Astrocyte (in vitro differentiated cells and primary cell): ENCODE measurements at regions not wholly inside any gene's neighbourhood (a gene's known extent, or its start where the extent isn't known, plus 50 kb on each side); places are given as distances from the start of the nearest gene placed in this dataset.
"Not testable (repeated sequence)": the region's sequence is repeated elsewhere in the genome, so short reads cannot be mapped to it uniquely, and the experiment has no call there.

Experiments
- DNase-seq: peaks from one replicate; pipeline ENCODE4 v3.0.0-alpha.2; 2010; ENCODE audit warnings: low read depth
- FAIRE-seq: peaks from 2 replicates; lab custom pipeline; 2011; peaks lifted over from hg19 to GRCh38; lab: Jason Lieb, UNC
- H2AFZ ChIP-seq: 2 replicates; pipeline ENCODE4 v1.6.0; 2012; ENCODE audit warnings: low read depth, low read length, inconsistent platforms
- H3K27ac ChIP-seq: 2 replicates; pipeline ENCODE4 v1.5.1; 2011; ENCODE audit warnings: low read depth, low read length, inconsistent platforms
- H3K27me3 ChIP-seq: 2 replicates; pipeline ENCODE4 v1.6.0; 2011; ENCODE audit warnings: low read length, inconsistent platforms; ENCODE audit not compliant: insufficient read depth
- H3K36me3 ChIP-seq: 2 replicates; pipeline ENCODE4 v1.5.1; 2011; ENCODE audit warnings: low read length, inconsistent platforms; ENCODE audit not compliant: insufficient read depth
- H3K4me1 ChIP-seq: 2 replicates; pipeline ENCODE4 v1.5.1; 2011; ENCODE audit warnings: low read length, inconsistent platforms; ENCODE audit not compliant: insufficient read depth
- H3K4me2 ChIP-seq: 2 replicates; pipeline ENCODE4 v1.6.0; 2012; ENCODE audit warnings: low read length, inconsistent platforms
- H3K4me3 ChIP-seq: 2 replicates; pipeline ENCODE4 v1.5.1; 2011; ENCODE audit warnings: low read depth, mild to moderate bottlenecking, low read length, inconsistent platforms; ENCODE audit not compliant: insufficient read depth
- H3K79me2 ChIP-seq: 2 replicates; pipeline ENCODE4 v1.6.0; 2012; ENCODE audit warnings: mild to moderate bottlenecking, low read length, inconsistent platforms; ENCODE audit not compliant: insufficient read depth
- H3K9ac ChIP-seq: 2 replicates; pipeline ENCODE4 v1.6.0; 2012; ENCODE audit warnings: mild to moderate bottlenecking, low read length, inconsistent platforms
- H3K9me3 ChIP-seq: 2 replicates; pipeline ENCODE4 v1.5.1; 2012; ENCODE audit warnings: low read depth, mild to moderate bottlenecking, low read length, inconsistent platforms; ENCODE audit not compliant: insufficient read depth
- H4K20me1 ChIP-seq: 2 replicates; pipeline ENCODE4 v1.6.0; 2012; ENCODE audit warnings: low read length, inconsistent platforms; ENCODE audit not compliant: insufficient read depth
- H3K27ac Mint-ChIP-seq: one replicate; pipeline ENCODE4 v1.8.0; 2021; ENCODE audit warnings: mild to moderate bottlenecking, mixed read lengths; ENCODE audit not compliant: unreplicated experiment
- H3K27me3 Mint-ChIP-seq: one replicate; pipeline ENCODE4 v1.8.0; 2021; ENCODE audit warnings: low read depth, mixed read lengths; ENCODE audit not compliant: unreplicated experiment
- H3K36me3 Mint-ChIP-seq: one replicate; pipeline ENCODE4 v1.8.0; 2021; ENCODE audit warnings: low read depth, mixed read lengths; ENCODE audit not compliant: unreplicated experiment
- H3K4me1 Mint-ChIP-seq: one replicate; pipeline ENCODE4 v1.8.0; 2021; ENCODE audit warnings: low read depth, mixed read lengths; ENCODE audit not compliant: unreplicated experiment
- H3K4me3 Mint-ChIP-seq: one replicate; pipeline ENCODE4 v1.8.0; 2021; ENCODE audit warnings: mild to moderate bottlenecking, moderate library complexity, mixed read lengths; ENCODE audit not compliant: unreplicated experiment
- H3K9me3 Mint-ChIP-seq: one replicate; pipeline ENCODE4 v1.8.0; 2021; ENCODE audit warnings: mild to moderate bottlenecking, mixed read lengths; ENCODE audit not compliant: unreplicated experiment
- EZH2 ChIP-seq: IDR thresholded peaks from 2 replicates; pipeline ENCODE4 v1.6.1; 2012; ENCODE audit warnings: mild to moderate bottlenecking, low read length, inconsistent platforms; ENCODE audit not compliant: insufficient read depth
- TF ChIP-seq, protein P1 (sequence below): IDR thresholded peaks from 2 replicates; pipeline ENCODE4 v1.5.1; 2011; ENCODE audit warnings: low read depth, mild to moderate bottlenecking, inconsistent platforms, low read length, moderate library complexity; ENCODE audit not compliant: insufficient read depth

DNA sequence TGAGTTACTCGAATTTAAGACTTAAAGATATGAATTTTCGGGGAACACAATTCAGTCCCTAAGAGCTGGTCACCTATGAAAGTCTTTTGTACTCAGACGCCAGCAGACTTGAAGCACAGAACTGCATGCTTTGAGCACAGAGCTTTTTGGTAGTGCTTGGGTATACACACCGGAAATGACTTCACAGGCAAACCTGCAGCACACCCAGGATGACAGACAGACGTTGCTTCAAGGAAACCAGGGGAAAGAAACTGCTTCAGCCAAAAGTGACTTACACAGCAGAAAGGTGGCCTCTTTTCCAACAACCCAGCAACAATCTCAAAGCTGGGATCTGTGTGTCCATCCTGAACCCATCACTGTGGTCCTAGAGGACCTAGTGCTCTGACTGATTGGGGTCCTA, 975.1 kb downstream of the AACS start:
- FAIRE-seq (no peak), DNase-seq (no peak)
- Histone ChIP-seq H3K4me2 (no peak overlapping the region), H2AFZ (no peak overlapping the region), H3K4me1 (no peaks in the 10 kb centered on the region), H3K79me2 (no peaks in the 10 kb centered on the region), H3K36me3 (no peaks in the 10 kb centered on the region), H4K20me1 (no peaks in the 10 kb centered on the region), H3K27me3 (no peaks in the 10 kb centered on the region), H3K4me3 (no peak overlapping the region), H3K9me3 (no peaks in the 10 kb centered on the region), H3K9ac (no peak overlapping the region), H3K27ac (no peak overlapping the region)
- H3K27me3 Mint-ChIP-seq = no peaks in the 10 kb centered on the region
- no peaks in the 10 kb centered on the region for H3K4me1 Mint-ChIP-seq
- no peaks in the 10 kb centered on the region for H3K36me3 Mint-ChIP-seq
- H3K27ac Mint-ChIP-seq = no peak overlapping the region
- peaks cover 8% of the 10 kb centered on the region for H3K9me3 Mint-ChIP-seq
- no peak overlapping the region for H3K4me3 Mint-ChIP-seq
- no peak for TF ChIP-seq EZH2
- TF ChIP-seq, protein P1, sequence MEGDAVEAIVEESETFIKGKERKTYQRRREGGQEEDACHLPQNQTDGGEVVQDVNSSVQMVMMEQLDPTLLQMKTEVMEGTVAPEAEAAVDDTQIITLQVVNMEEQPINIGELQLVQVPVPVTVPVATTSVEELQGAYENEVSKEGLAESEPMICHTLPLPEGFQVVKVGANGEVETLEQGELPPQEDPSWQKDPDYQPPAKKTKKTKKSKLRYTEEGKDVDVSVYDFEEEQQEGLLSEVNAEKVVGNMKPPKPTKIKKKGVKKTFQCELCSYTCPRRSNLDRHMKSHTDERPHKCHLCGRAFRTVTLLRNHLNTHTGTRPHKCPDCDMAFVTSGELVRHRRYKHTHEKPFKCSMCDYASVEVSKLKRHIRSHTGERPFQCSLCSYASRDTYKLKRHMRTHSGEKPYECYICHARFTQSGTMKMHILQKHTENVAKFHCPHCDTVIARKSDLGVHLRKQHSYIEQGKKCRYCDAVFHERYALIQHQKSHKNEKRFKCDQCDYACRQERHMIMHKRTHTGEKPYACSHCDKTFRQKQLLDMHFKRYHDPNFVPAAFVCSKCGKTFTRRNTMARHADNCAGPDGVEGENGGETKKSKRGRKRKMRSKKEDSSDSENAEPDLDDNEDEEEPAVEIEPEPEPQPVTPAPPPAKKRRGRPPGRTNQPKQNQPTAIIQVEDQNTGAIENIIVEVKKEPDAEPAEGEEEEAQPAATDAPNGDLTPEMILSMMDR = no peak

DNA sequence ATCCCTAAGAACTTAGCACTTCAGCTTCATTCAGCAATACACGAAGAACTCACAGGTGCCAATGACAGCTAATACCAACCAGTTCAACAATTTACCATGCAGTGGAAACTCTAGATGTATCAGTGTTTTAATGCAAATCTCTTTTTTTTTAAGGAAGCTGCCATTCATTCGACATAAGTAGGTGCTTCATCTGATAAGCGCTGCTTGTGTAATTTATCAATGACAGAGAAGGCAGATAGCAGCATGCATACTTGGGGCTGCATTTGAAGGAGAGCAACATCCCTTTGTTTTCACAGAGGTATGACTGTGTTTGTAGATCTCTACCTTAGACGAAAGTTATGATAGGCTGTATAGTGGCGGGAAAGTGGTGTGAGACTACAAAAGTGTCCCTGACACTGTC, 977.1 kb downstream of the AACS start:
- Mint-ChIP-seq H3K4me3 (no peak overlapping the region), H3K4me1 (no peaks in the 10 kb centered on the region), H3K36me3 (no peaks in the 10 kb centered on the region), H3K27ac (no peak overlapping the region), H3K27me3 (no peaks in the 10 kb centered on the region), H3K9me3 (peaks cover 15% of the 10 kb centered on the region)
- Histone ChIP-seq H4K20me1 (no peaks in the 10 kb centered on the region), H3K27ac (no peak overlapping the region), H3K79me2 (no peaks in the 10 kb centered on the region), H3K4me1 (no peaks in the 10 kb centered on the region), H3K9ac (no peak overlapping the region), H3K4me2 (no peak overlapping the region), H2AFZ (no peak overlapping the region), H3K36me3 (no peaks in the 10 kb centered on the region), H3K9me3 (no peaks in the 10 kb centered on the region), H3K4me3 (no peak overlapping the region), H3K27me3 (no peaks in the 10 kb centered on the region)
- FAIRE-seq (no peak), DNase-seq (no peak)
- TF ChIP-seq EZH2 = no peak
- TF ChIP-seq, protein P1 = no peak

DNA sequence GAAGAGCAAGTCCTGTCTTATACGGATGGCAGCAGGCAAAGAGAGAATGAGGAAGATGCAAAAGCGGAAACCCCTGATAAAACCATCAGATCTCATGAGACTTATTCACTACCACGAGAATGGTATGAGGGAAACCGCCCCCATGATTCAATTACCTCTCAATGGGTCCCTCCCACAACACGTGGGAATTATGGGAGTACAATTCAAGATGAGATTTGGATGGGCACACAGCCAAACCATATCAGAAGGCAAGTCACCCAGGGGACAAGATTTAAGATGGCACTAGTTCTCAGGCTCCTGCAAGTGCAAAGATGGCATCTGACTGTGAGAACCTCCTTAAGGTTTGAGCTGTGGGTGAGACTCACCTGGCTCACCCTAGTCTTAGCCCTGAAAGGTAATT, 984.3 kb downstream of the AACS start:
- not testable (repeated sequence) for H3K27ac ChIP-seq, H3K27ac Mint-ChIP-seq, H3K9me3 ChIP-seq, H2AFZ ChIP-seq, H3K4me1 ChIP-seq, DNase-seq, H3K9me3 Mint-ChIP-seq, H3K4me3 ChIP-seq, H4K20me1 ChIP-seq, H3K27me3 Mint-ChIP-seq, H3K9ac ChIP-seq, H3K36me3 ChIP-seq, H3K4me3 Mint-ChIP-seq, H3K4me1 Mint-ChIP-seq, FAIRE-seq, H3K27me3 ChIP-seq, H3K4me2 ChIP-seq, H3K79me2 ChIP-seq, H3K36me3 Mint-ChIP-seq
